Fibroblast of lung (primary cell): ENCODE measurements at regions not wholly inside any gene's neighbourhood (a gene's known extent, or its start where the extent isn't known, plus 50 kb on each side); places are given as distances from the start of the nearest gene placed in this dataset.

Experiments
- DNase-seq, 2 donors: peaks; one replicate each; pipeline versions ENCODE4 v3.0.0 to v3.0.0-alpha.2; 2010; ENCODE audit warnings: low read depth in 2 of 2
- H2AFZ ChIP-seq: 2 replicates; pipeline ENCODE4 v1.5.1; 2012; ENCODE audit warnings: low read length, control low read depth, inconsistent platforms
- H3K27ac ChIP-seq: 2 replicates; pipeline ENCODE4 v1.5.1; 2011; ENCODE audit warnings: low read length, control low read depth; ENCODE audit not compliant: insufficient read depth
- H3K27me3 ChIP-seq: 2 replicates; pipeline ENCODE4 v1.5.1; 2011; ENCODE audit warnings: mild to moderate bottlenecking, low read length; ENCODE audit not compliant: control insufficient read depth, insufficient read depth
- H3K36me3 ChIP-seq: 2 replicates; pipeline ENCODE4 v1.5.1; 2011; ENCODE audit warnings: low read length; ENCODE audit not compliant: control insufficient read depth, insufficient read depth
- H3K4me1 ChIP-seq: 2 replicates; pipeline ENCODE4 v1.5.1; 2011; ENCODE audit warnings: low read length; ENCODE audit not compliant: control insufficient read depth, insufficient read depth; ENCODE audit errors: extremely low read depth
- H3K4me2 ChIP-seq: 2 replicates; pipeline ENCODE4 v1.5.1; 2011; ENCODE audit warnings: low read length, control low read depth; ENCODE audit not compliant: insufficient read depth; ENCODE audit errors: extremely low read depth
- H3K4me3 ChIP-seq, 4 experiments: fragments of 200-600 bp in 1 of 4; sonication (generic) in 1 of 4; replicated peaks in 1 of 4; 2 replicates each; pipeline ENCODE4 v1.5.1; 2011 to 2016; ENCODE audit warnings: low read length in 4 of 4, low read depth in 3 of 4, mild to moderate bottlenecking in 3 of 4, control low read depth in 2 of 4, inconsistent platforms in 1 of 4, mixed read lengths in 1 of 4; ENCODE audit not compliant: insufficient read depth in 1 of 4; ENCODE audit errors: control extremely low read depth in 1 of 4
- H3K79me2 ChIP-seq: 2 replicates; pipeline ENCODE4 v1.5.1; 2012; ENCODE audit warnings: mild to moderate bottlenecking, low read length, inconsistent platforms; ENCODE audit not compliant: control insufficient read depth, insufficient read depth
- H3K9ac ChIP-seq: 2 replicates; pipeline ENCODE4 v1.5.1; 2011; ENCODE audit warnings: mild to moderate bottlenecking, low read length, control low read depth; ENCODE audit not compliant: insufficient read depth
- H3K9me3 ChIP-seq: 2 replicates; pipeline ENCODE4 v1.5.1; 2012; ENCODE audit warnings: low read depth, low read length; ENCODE audit not compliant: control insufficient read depth, insufficient read depth
- H4K20me1 ChIP-seq: 2 replicates; pipeline ENCODE4 v1.5.1; 2011; ENCODE audit warnings: low read length; ENCODE audit not compliant: control insufficient read depth, insufficient read depth; ENCODE audit errors: extremely low read depth
- EZH2 ChIP-seq: IDR thresholded peaks from 2 replicates; pipeline ENCODE4 v1.5.1; 2012; ENCODE audit warnings: low read length, control low read depth, mild to moderate bottlenecking; ENCODE audit errors: missing control alignments
- TF ChIP-seq, protein P1 (sequence below), 2 donors: IDR thresholded peaks in 1 of 2; conservative IDR thresholded peaks in 1 of 2; 1 replicate in 1 of 2; 2 replicates in 1 of 2; pipeline ENCODE4 v1.5.1; 2011 to 2012; ENCODE audit warnings: low read length in 2 of 2, control low read depth in 1 of 2, inconsistent platforms in 1 of 2, low read depth in 1 of 2, mild to moderate bottlenecking in 1 of 2

DNA sequence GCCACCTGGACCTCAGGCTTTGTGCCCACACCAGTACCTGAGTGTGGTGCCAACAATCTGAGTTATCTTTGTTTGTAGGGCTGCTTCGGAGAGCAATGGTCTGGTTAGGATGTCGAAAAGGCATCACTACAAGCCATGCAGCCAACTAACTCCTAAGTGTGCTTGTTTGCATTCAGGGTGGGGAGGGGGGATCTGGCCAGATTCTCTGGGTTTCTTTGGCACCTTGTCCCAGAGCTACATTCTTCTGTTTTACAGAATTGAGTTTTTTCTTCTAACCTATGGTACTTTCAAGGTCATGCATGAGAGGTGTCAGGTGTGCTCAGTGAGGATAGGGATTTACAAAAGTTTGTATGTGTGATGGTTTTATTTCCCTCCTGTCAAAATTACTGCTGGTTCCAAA lies 391.4 kb upstream of the RARB start:
- H3K27me3 ChIP-seq: no peaks in the 10 kb centered on the region
- H3K9me3 ChIP-seq: no peaks in the 10 kb centered on the region
- no peaks in the 10 kb centered on the region for H3K36me3 ChIP-seq
- H3K4me3 ChIP-seq: no peak overlapping the region
- H3K27ac ChIP-seq: no peak overlapping the region
- no peaks in the 10 kb centered on the region for H3K79me2 ChIP-seq
- no peak overlapping the region for H3K9ac ChIP-seq
- TF ChIP-seq, protein P1, sequence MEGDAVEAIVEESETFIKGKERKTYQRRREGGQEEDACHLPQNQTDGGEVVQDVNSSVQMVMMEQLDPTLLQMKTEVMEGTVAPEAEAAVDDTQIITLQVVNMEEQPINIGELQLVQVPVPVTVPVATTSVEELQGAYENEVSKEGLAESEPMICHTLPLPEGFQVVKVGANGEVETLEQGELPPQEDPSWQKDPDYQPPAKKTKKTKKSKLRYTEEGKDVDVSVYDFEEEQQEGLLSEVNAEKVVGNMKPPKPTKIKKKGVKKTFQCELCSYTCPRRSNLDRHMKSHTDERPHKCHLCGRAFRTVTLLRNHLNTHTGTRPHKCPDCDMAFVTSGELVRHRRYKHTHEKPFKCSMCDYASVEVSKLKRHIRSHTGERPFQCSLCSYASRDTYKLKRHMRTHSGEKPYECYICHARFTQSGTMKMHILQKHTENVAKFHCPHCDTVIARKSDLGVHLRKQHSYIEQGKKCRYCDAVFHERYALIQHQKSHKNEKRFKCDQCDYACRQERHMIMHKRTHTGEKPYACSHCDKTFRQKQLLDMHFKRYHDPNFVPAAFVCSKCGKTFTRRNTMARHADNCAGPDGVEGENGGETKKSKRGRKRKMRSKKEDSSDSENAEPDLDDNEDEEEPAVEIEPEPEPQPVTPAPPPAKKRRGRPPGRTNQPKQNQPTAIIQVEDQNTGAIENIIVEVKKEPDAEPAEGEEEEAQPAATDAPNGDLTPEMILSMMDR (conservative IDR thresholded peaks at IDR 0.05 in 1 of 2, IDR thresholded peaks at IDR 0.05 in 1 of 2; ENCODE audit: low read depth in 1 of 2, low read length in 2 of 2): no peak
- TF ChIP-seq EZH2: no peak
- H2AFZ ChIP-seq: no peak overlapping the region
- H4K20me1 ChIP-seq: no peaks in the 10 kb centered on the region
- DNase-seq: no peak
- peaks cover 12% of the 10 kb centered on the region for H3K4me1 ChIP-seq
- H3K4me2 ChIP-seq: peak overlapping the region; percentile 41

DNA sequence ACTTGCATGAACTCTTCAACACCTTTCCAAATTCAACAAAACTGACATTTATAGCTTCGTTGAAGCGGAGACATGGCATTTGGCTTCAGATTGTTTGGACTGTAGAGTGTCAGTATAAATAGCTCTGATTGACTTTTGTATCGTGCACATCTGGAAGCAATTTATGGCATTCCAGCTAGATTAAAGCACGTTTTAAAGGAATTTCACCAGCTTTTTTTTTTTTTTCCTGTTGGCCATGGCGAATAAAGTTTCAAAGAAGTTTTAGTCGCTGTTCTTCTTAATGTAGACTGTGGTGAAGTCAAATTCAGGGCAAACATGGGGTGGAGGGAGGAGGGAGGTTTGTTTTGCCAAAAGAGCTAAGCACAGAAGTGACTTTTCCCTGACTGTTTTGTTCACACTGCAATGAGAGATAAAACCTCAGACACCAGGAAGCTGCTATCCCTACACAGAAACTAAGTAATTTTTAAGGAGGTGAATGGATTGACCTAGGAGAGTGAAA lies 391.0 kb upstream of the RARB start:
- peak; percentile 71 to 86 for DNase-seq
- H3K4me2 ChIP-seq: peak overlapping the region; percentile 41

DNA sequence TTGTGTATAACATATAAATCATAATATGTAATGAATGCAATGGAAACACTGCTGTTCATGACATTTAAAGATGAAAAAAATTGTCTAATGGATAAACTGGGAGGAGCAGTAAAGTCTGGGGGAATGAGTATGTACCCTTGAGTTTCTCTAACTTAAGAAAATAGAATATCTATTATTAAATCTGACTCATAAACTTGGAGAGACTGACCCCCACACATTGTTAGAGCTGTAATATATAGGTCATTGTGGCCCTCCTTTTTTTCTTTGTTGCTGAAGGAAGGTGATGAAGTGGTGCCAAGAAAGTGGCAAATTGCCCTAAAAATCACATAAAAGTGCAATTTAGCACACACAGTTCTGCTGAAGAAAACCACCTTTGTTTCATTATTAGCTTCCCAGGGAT lies 389.8 kb upstream of the RARB start:
- H3K36me3 ChIP-seq: no peaks in the 10 kb centered on the region
- H3K9me3 ChIP-seq: no peaks in the 10 kb centered on the region
- H3K27ac ChIP-seq: no peak overlapping the region
- no peak overlapping the region for H2AFZ ChIP-seq
- H4K20me1 ChIP-seq: no peaks in the 10 kb centered on the region
- no peak overlapping the region for H3K9ac ChIP-seq
- TF ChIP-seq EZH2: no peak
- TF ChIP-seq, protein P1 (conservative IDR thresholded peaks at IDR 0.05 in 1 of 2, IDR thresholded peaks at IDR 0.05 in 1 of 2; ENCODE audit: low read depth in 1 of 2, low read length in 2 of 2): no peak
- DNase-seq: peak in 1 of 2 donors; percentile 32
- H3K4me1 ChIP-seq: peaks cover 12% of the 10 kb centered on the region
- no peak overlapping the region for H3K4me2 ChIP-seq
- no peaks in the 10 kb centered on the region for H3K27me3 ChIP-seq
- H3K4me3 ChIP-seq: no peak overlapping the region
- no peaks in the 10 kb centered on the region for H3K79me2 ChIP-seq

More for the DNA sequence above, 391.0 kb upstream of the RARB start:
- no peaks in the 10 kb centered on the region for H3K79me2 ChIP-seq
- H4K20me1 ChIP-seq: no peaks in the 10 kb centered on the region
- H3K9ac ChIP-seq: no peak overlapping the region
- no peak overlapping the region for H2AFZ ChIP-seq
- no peak for TF ChIP-seq EZH2
- TF ChIP-seq, protein P1 (conservative IDR thresholded peaks at IDR 0.05 in 1 of 2, IDR thresholded peaks at IDR 0.05 in 1 of 2; ENCODE audit: low read depth in 1 of 2, low read length in 2 of 2): no peak
- no peaks in the 10 kb centered on the region for H3K27me3 ChIP-seq
- peak overlapping the region; percentile 6 for H3K27ac ChIP-seq
- H3K36me3 ChIP-seq: no peaks in the 10 kb centered on the region
- H3K4me3 ChIP-seq: no peak overlapping the region
- H3K9me3 ChIP-seq: no peaks in the 10 kb centered on the region
- H3K4me1 ChIP-seq: peaks cover 12% of the 10 kb centered on the region
